SK-N-SH treated with all-trans-retinoic acid at 6 μM for 48 hours (cell line): ENCODE measurements at regions not wholly inside any gene's neighbourhood (a gene's known extent, or its start where the extent isn't known, plus 50 kb on each side); places are given as distances from the start of the nearest gene placed in this dataset.
"Not testable (repeated sequence)": the region's sequence is repeated elsewhere in the genome, so short reads cannot be mapped to it uniquely, and the experiment has no call there.

ENCODE experiments used
- ATAC-seq: fragments of 200-7000 bp; cut with Tn5 transposase; 3 replicates; pipeline ENCODE4 v1.9.1; 2020; ENCODE audit warnings: mild to moderate bottlenecking, moderate library complexity
- ARNTL ChIP-seq: fragments of 450-650 bp; formaldehyde crosslinking; IDR thresholded peaks from 2 replicates; pipeline ENCODE4 v1.5.0; 2020; ENCODE audit warnings: low read depth, mild to moderate bottlenecking, moderate library complexity, borderline replicate concordance
- BACH2 ChIP-seq: fragments of 250-450 bp; sonication (Bioruptor Pico); IDR thresholded peaks from 2 replicates; pipeline ENCODE4 v1.9.0; 2021; ENCODE audit warnings: mild to moderate bottlenecking, borderline replicate concordance
- CREB5 ChIP-seq: fragments of 250-450 bp; sonication (Bioruptor Pico); IDR thresholded peaks from 2 replicates; pipeline ENCODE4 v1.5.1; 2020; ENCODE audit warnings: low read depth, mild to moderate bottlenecking, moderate library complexity
- CSDC2 ChIP-seq: fragments of 250-450 bp; sonication (Bioruptor Pico); IDR thresholded peaks from 2 replicates; pipeline ENCODE4 v1.5.0; 2020; ENCODE audit warnings: mild to moderate bottlenecking, moderate library complexity
- ESRRG ChIP-seq: fragments of 250-450 bp; sonication (Bioruptor Pico); IDR thresholded peaks from 2 replicates; pipeline ENCODE4 v1.6.1; 2021; ENCODE audit warnings: mild to moderate bottlenecking
- GLIS3 ChIP-seq: fragments of 250-450 bp; sonication (Bioruptor Pico); IDR thresholded peaks from 2 replicates; pipeline ENCODE4 v1.5.0; 2020; ENCODE audit warnings: mild to moderate bottlenecking, moderate library complexity
- ISL1 ChIP-seq: fragments of 250-450 bp; sonication (Bioruptor Pico); IDR thresholded peaks from 2 replicates; pipeline ENCODE4 v2.1.2; 2022; ENCODE audit warnings: mild to moderate bottlenecking, moderate library complexity
- PATZ1 ChIP-seq: fragments of 250-450 bp; sonication (Bioruptor Pico); IDR thresholded peaks from 2 replicates; pipeline ENCODE4 v1.8.0; 2020; ENCODE audit warnings: mild to moderate bottlenecking, moderate library complexity, borderline replicate concordance
- POU6F1 ChIP-seq: fragments of 250-450 bp; sonication (Bioruptor Pico); IDR thresholded peaks from 2 replicates; pipeline ENCODE4 v1.8.0; 2021; ENCODE audit warnings: low read depth, mild to moderate bottlenecking, moderate library complexity, borderline replicate concordance
- PPARA ChIP-seq: fragments of 250-450 bp; sonication (Bioruptor Pico); IDR thresholded peaks from 2 replicates; pipeline ENCODE4 v1.5.0; 2020; ENCODE audit warnings: mild to moderate bottlenecking, borderline replicate concordance
- RARB ChIP-seq: fragments of 250-450 bp; sonication (Bioruptor Pico); IDR thresholded peaks from 2 replicates; pipeline ENCODE4 v1.8.0; 2021; ENCODE audit warnings: mild to moderate bottlenecking, moderate library complexity
- SNAI2 ChIP-seq: fragments of 250-450 bp; sonication (Bioruptor Pico); IDR thresholded peaks from 2 replicates; pipeline ENCODE4 v1.5.0; 2020; ENCODE audit warnings: mild to moderate bottlenecking, moderate library complexity
- TSHZ2 ChIP-seq: fragments of 250-450 bp; sonication (Bioruptor Pico); IDR thresholded peaks from 2 replicates; pipeline ENCODE4 v1.5.0; 2020; ENCODE audit warnings: mild to moderate bottlenecking, moderate library complexity
- ZC3H10 ChIP-seq: fragments of 250-450 bp; sonication (Bioruptor Pico); IDR thresholded peaks from 2 replicates; pipeline ENCODE4 v1.5.1; 2021; ENCODE audit warnings: mild to moderate bottlenecking, moderate library complexity
- ZFP3 ChIP-seq: fragments of 250-450 bp; sonication (Bioruptor Pico); IDR thresholded peaks from 2 replicates; pipeline ENCODE4 v1.5.0; 2020; ENCODE audit warnings: mild to moderate bottlenecking, moderate library complexity
- ZFP30 ChIP-seq: fragments of 450-650 bp; formaldehyde crosslinking; IDR thresholded peaks from 2 replicates; pipeline ENCODE4 v1.5.0; 2022; ENCODE audit warnings: mild to moderate bottlenecking, moderate library complexity
- ZNF565 ChIP-seq: fragments of 450-650 bp; formaldehyde crosslinking; conservative IDR thresholded peaks from 2 replicates; pipeline ENCODE4 v1.5.0; 2020; ENCODE audit warnings: low read depth, mild to moderate bottlenecking, moderate library complexity
- ZNF70 ChIP-seq: fragments of 450-650 bp; formaldehyde crosslinking; IDR thresholded peaks from 2 replicates; pipeline ENCODE4 v1.5.0; 2020; ENCODE audit warnings: mild to moderate bottlenecking, moderate library complexity
- ZNF8 ChIP-seq: fragments of 450-650 bp; formaldehyde crosslinking; IDR thresholded peaks from 2 replicates; pipeline ENCODE4 v1.5.0; 2020; ENCODE audit warnings: mild to moderate bottlenecking, moderate library complexity

- ATAC-seq = no peak
- TF ChIP-seq ZFP30 (CRISPR knock-in tag) = no peak
- no peak for TF ChIP-seq PPARA (CRISPR knock-in tag)
- no peak for TF ChIP-seq ZFP3
- no peak for TF ChIP-seq ARNTL (CRISPR knock-in tag)
- no peak for TF ChIP-seq SNAI2 (CRISPR knock-in tag)
- TF ChIP-seq ZC3H10 = no peak
- no peak for TF ChIP-seq POU6F1 (CRISPR knock-in tag)
- no peak for TF ChIP-seq ISL1 (CRISPR knock-in tag)
- no peak for TF ChIP-seq ESRRG (CRISPR knock-in tag)
- no peak for TF ChIP-seq BACH2 (CRISPR knock-in tag)
- TF ChIP-seq PATZ1 (CRISPR knock-in tag) = no peak
These were observed 541.9 kb downstream of the TMX3 start for GRCh38 chr18:68172842-68173549.

- ATAC-seq = no peak
- no peak for TF ChIP-seq ARNTL (CRISPR knock-in tag)
- no peak for TF ChIP-seq ZFP3
- TF ChIP-seq GLIS3 (CRISPR knock-in tag) = no peak
- no peak for TF ChIP-seq ZNF70 (CRISPR knock-in tag)
- no peak for TF ChIP-seq POU6F1 (CRISPR knock-in tag)
- TF ChIP-seq CREB5 (CRISPR knock-in tag) = no peak
- no peak for TF ChIP-seq ZNF565 (CRISPR knock-in tag)
- no peak for TF ChIP-seq PPARA (CRISPR knock-in tag)
- no peak for TF ChIP-seq ZFP30 (CRISPR knock-in tag)
- TF ChIP-seq ESRRG (CRISPR knock-in tag) = no peak
- TF ChIP-seq ZNF8 (CRISPR knock-in tag) = no peak
- TF ChIP-seq ISL1 (CRISPR knock-in tag) = no peak
- TF ChIP-seq CSDC2 (CRISPR knock-in tag) = no peak
- no peak for TF ChIP-seq SNAI2 (CRISPR knock-in tag)
These were observed 550.0 kb downstream of the TMX3 start for GRCh38 chr18:68164909-68165308.

- ATAC-seq = not testable (repeated sequence)
These were observed 561.1 kb downstream of the TMX3 start for GRCh38 chr18:68153821-68154220.

GRCh38 chr18:68152770-68153169, 562.1 kb downstream of the TMX3 start:
- TF ChIP-seq RARB (no peak), BACH2 (CRISPR knock-in tag) (no peak), ZFP30 (CRISPR knock-in tag) (no peak), TSHZ2 (CRISPR knock-in tag) (no peak), ZFP3 (no peak)
- ATAC-seq = no peak
